ENCODE measurements at regions not wholly inside any gene's neighbourhood (a gene's known extent, or its start where the extent isn't known, plus 50 kb on each side); places are given as distances from the start of the nearest gene placed in this dataset.

DNA sequence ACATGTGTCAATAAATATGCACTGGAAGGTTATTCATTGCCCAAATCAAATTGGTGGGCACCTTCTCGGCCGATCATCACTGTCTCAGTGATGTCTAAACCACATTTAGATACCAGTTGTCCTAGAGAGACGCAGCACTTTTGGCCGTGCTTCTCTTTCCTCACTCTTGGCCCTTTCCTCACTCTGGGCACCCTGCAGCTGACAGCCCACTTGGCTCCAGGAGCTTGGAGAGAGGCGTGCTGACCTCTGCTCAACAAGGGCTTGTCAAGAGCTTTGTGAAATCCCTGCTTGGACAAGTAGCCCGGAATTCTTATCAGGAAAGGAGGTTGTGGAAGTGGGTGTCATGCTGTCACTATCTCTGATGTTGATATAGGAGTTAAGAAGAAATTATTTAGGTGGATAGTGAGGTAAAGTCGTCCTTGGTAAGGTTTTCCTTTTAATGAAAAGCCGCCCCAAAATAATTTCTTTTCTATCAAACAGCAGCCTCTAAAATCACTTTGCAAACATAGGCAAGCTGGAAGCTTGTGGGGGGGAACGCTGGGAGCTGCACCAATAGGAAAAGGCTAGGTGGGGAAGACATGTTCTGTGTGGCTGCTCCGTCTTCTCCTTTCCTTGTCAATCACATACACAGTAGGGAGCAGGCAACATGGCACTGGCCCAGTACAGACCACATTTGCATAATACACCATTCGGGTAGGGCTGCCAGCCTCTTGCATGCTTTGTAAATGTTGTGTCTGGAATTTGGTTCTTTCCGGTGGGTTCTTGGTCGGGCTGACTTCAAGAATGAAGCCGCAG lies 126.8 kb upstream of the UBE3A start:
- TF ChIP-seq CREM (CRISPR knock-in tag; IDR thresholded peaks at IDR 0.05) = no peak
- TF ChIP-seq NR1H2 (CRISPR knock-in tag; IDR thresholded peaks at IDR 0.05) = no peak
- TF ChIP-seq EMX1 (CRISPR knock-in tag; IDR thresholded peaks at IDR 0.05) = no peak
- POLR2A ChIA-PET = no interaction called here
- Mint-ChIP-seq H3K4me3 (no peak overlapping the region), H3K27me3 (ENCODE audit: low read depth) (peaks cover 2% of the 10 kb centered on the region; the same call in 1 of the 2 replicates), H3K27ac (no peak overlapping the region), H3K4me1 (peaks cover 26% of the 10 kb centered on the region), H3K36me3 (peaks cover 5% of the 10 kb centered on the region), H3K9me3 (peaks cover 17% of the 10 kb centered on the region)
- DNase-seq (ENCODE audit: low spot score) (no peak), ATAC-seq (no peak)
- CTCF ChIA-PET = no interaction called here

DNA sequence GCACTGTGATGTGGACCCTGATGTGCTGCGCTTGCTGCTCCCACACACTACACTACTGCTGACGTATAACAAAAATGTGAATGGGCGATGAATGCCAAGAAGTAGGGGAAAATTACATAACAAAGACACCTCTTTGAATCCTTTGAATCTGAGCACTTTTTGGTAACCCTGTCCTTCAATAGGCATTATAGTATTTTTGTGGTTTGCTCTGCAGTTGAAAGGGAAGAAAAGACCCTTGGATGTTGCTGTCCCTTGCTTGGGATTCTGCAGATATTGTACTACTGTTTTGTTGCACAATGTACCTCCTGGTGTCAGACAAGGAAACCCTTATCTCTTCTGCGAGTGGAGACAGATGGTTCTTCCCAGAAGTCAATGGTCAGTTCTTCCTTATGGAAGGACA lies 124.8 kb upstream of the UBE3A start:
- Mint-ChIP-seq H3K9me3 (peaks cover 17% of the 10 kb centered on the region), H3K4me3 (no peak overlapping the region)

DNA sequence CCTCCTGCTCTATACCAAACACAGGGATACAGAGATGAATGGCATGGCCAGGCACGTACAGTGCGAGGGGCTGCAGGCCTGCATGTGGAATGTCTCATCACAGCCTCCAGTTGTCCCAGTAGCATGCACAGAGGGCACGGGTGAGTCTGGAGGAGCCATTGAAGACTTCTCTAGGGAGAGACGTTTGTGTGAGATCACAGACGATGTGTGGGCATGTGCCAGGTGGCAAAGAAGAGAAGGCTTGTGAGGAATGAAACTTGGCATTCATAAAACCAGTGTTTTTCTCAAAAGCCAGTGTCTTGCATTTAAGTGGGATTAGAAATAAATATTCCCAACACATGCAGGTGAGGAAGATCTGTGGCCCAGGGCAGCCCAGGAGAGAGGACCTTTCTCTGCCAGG lies 119.1 kb upstream of the UBE3A start:
- H3K4me1 Mint-ChIP-seq = peaks cover 24% of the 10 kb centered on the region
- H3K27me3 Mint-ChIP-seq (ENCODE audit: low read depth) = peaks cover 2% of the 10 kb centered on the region; the same call in 1 of the 2 replicates
- CTCF ChIA-PET = no interaction called here
- ATAC-seq (no peak), DNase-seq (ENCODE audit: low spot score) (no peak)
- POLR2A ChIA-PET = no interaction called here
- H3K4me3 Mint-ChIP-seq = no peak overlapping the region
- H3K27ac Mint-ChIP-seq = no peak overlapping the region
- no peaks in the 10 kb centered on the region for H3K36me3 Mint-ChIP-seq
- peaks cover 4% of the 10 kb centered on the region for H3K9me3 Mint-ChIP-seq
- TF ChIP-seq, protein P1, sequence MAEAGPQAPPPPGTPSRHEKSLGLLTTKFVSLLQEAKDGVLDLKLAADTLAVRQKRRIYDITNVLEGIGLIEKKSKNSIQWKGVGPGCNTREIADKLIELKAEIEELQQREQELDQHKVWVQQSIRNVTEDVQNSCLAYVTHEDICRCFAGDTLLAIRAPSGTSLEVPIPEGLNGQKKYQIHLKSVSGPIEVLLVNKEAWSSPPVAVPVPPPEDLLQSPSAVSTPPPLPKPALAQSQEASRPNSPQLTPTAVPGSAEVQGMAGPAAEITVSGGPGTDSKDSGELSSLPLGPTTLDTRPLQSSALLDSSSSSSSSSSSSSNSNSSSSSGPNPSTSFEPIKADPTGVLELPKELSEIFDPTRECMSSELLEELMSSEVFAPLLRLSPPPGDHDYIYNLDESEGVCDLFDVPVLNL (CRISPR knock-in tag; IDR thresholded peaks at IDR 0.05; ENCODE audit: borderline replicate concordance, low read depth) = no peak
- TF ChIP-seq OVOL2 (CRISPR knock-in tag; IDR thresholded peaks at IDR 0.05; ENCODE audit: borderline replicate concordance) = no peak
- TF ChIP-seq, protein P2, sequence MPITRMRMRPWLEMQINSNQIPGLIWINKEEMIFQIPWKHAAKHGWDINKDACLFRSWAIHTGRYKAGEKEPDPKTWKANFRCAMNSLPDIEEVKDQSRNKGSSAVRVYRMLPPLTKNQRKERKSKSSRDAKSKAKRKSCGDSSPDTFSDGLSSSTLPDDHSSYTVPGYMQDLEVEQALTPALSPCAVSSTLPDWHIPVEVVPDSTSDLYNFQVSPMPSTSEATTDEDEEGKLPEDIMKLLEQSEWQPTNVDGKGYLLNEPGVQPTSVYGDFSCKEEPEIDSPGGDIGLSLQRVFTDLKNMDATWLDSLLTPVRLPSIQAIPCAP (CRISPR knock-in tag; IDR thresholded peaks at IDR 0.05) = no peak
- no peak for TF ChIP-seq ELF4 (CRISPR knock-in tag; IDR thresholded peaks at IDR 0.05; ENCODE audit: low read depth)
- TF ChIP-seq, protein P3, sequence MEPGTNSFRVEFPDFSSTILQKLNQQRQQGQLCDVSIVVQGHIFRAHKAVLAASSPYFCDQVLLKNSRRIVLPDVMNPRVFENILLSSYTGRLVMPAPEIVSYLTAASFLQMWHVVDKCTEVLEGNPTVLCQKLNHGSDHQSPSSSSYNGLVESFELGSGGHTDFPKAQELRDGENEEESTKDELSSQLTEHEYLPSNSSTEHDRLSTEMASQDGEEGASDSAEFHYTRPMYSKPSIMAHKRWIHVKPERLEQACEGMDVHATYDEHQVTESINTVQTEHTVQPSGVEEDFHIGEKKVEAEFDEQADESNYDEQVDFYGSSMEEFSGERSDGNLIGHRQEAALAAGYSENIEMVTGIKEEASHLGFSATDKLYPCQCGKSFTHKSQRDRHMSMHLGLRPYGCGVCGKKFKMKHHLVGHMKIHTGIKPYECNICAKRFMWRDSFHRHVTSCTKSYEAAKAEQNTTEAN (CRISPR knock-in tag; IDR thresholded peaks at IDR 0.05) = no peak
- TF ChIP-seq CREB1 (CRISPR knock-in tag; IDR thresholded peaks at IDR 0.05) = no peak
- no peak for TF ChIP-seq RORB (CRISPR knock-in tag; IDR thresholded peaks at IDR 0.05)
- no peak for TF ChIP-seq ZNF423 (CRISPR knock-in tag; IDR thresholded peaks at IDR 0.05)
- TF ChIP-seq, protein P4, sequence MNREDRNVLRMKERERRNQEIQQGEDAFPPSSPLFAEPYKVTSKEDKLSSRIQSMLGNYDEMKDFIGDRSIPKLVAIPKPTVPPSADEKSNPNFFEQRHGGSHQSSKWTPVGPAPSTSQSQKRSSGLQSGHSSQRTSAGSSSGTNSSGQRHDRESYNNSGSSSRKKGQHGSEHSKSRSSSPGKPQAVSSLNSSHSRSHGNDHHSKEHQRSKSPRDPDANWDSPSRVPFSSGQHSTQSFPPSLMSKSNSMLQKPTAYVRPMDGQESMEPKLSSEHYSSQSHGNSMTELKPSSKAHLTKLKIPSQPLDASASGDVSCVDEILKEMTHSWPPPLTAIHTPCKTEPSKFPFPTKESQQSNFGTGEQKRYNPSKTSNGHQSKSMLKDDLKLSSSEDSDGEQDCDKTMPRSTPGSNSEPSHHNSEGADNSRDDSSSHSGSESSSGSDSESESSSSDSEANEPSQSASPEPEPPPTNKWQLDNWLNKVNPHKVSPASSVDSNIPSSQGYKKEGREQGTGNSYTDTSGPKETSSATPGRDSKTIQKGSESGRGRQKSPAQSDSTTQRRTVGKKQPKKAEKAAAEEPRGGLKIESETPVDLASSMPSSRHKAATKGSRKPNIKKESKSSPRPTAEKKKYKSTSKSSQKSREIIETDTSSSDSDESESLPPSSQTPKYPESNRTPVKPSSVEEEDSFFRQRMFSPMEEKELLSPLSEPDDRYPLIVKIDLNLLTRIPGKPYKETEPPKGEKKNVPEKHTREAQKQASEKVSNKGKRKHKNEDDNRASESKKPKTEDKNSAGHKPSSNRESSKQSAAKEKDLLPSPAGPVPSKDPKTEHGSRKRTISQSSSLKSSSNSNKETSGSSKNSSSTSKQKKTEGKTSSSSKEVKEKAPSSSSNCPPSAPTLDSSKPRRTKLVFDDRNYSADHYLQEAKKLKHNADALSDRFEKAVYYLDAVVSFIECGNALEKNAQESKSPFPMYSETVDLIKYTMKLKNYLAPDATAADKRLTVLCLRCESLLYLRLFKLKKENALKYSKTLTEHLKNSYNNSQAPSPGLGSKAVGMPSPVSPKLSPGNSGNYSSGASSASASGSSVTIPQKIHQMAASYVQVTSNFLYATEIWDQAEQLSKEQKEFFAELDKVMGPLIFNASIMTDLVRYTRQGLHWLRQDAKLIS (CRISPR knock-in tag; IDR thresholded peaks at IDR 0.05; ENCODE audit: borderline replicate concordance) = no peak
- no peak for TF ChIP-seq JUN (CRISPR knock-in tag; IDR thresholded peaks at IDR 0.05)
- no peak for TF ChIP-seq CBFB (CRISPR knock-in tag; IDR thresholded peaks at IDR 0.05; ENCODE audit: low read depth)
- TF ChIP-seq, protein P5, sequence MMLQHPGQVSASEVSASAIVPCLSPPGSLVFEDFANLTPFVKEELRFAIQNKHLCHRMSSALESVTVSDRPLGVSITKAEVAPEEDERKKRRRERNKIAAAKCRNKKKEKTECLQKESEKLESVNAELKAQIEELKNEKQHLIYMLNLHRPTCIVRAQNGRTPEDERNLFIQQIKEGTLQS (CRISPR knock-in tag; conservative IDR thresholded peaks at IDR 0.05) = no peak
- TF ChIP-seq FOXK1 (CRISPR knock-in tag; IDR thresholded peaks at IDR 0.05) = no peak
- no peak for TF ChIP-seq ZNF396 (CRISPR knock-in tag; IDR thresholded peaks at IDR 0.05; ENCODE audit: borderline replicate concordance)
- TF ChIP-seq ZNF138 (CRISPR knock-in tag; conservative IDR thresholded peaks at IDR 0.05) = no peak
- no peak for TF ChIP-seq ZNF263 (CRISPR knock-in tag; IDR thresholded peaks at IDR 0.05; ENCODE audit: low read depth)
- TF ChIP-seq IRF2 (CRISPR knock-in tag; IDR thresholded peaks at IDR 0.05; ENCODE audit: borderline replicate concordance, low read depth) = no peak

More for the DNA sequence above, 124.8 kb upstream of the UBE3A start:
- Mint-ChIP-seq H3K27ac (no peak overlapping the region), H3K36me3 (peaks cover 5% of the 10 kb centered on the region), H3K4me1 (peaks cover 24% of the 10 kb centered on the region), H3K27me3 (ENCODE audit: low read depth) (peaks cover 2% of the 10 kb centered on the region; the same call in 1 of the 2 replicates)
- DNase-seq (ENCODE audit: low spot score) (no peak), ATAC-seq (no peak)
- CTCF ChIA-PET = no interaction called here
- TF ChIP-seq FOXK1 (CRISPR knock-in tag; IDR thresholded peaks at IDR 0.05) (no peak), ZNF121 (CRISPR knock-in tag; IDR thresholded peaks at IDR 0.05) (no peak), CBFB (CRISPR knock-in tag; IDR thresholded peaks at IDR 0.05; ENCODE audit: low read depth) (no peak), RORB (CRISPR knock-in tag; IDR thresholded peaks at IDR 0.05) (no peak), ESRRA (CRISPR knock-in tag; IDR thresholded peaks at IDR 0.05; ENCODE audit: borderline replicate concordance) (no peak)
- TF ChIP-seq, protein P2 (CRISPR knock-in tag; IDR thresholded peaks at IDR 0.05) = no peak
- POLR2A ChIA-PET = no interaction called here
